B cell (primary cell): ENCODE measurements at regions not wholly inside any gene's neighbourhood (a gene's known extent, or its start where the extent isn't known, plus 50 kb on each side); places are given as distances from the start of the nearest gene placed in this dataset.

Source experiments
- EZH2 ChIP-seq: IDR thresholded peaks from 2 replicates; pipeline ENCODE4 v1.6.1; 2012; ENCODE audit warnings: borderline replicate concordance, low read depth, mild to moderate bottlenecking, moderate library complexity, low read length; ENCODE audit not compliant: insufficient read depth, poor library complexity, severe bottlenecking
- TF ChIP-seq, protein P1 (sequence below): fragments of 200-600 bp; IDR thresholded peaks from one replicate; pipeline ENCODE4 v1.8.0; 2022; ENCODE audit warnings: antibody characterized with exemption, mild to moderate bottlenecking

DNA sequence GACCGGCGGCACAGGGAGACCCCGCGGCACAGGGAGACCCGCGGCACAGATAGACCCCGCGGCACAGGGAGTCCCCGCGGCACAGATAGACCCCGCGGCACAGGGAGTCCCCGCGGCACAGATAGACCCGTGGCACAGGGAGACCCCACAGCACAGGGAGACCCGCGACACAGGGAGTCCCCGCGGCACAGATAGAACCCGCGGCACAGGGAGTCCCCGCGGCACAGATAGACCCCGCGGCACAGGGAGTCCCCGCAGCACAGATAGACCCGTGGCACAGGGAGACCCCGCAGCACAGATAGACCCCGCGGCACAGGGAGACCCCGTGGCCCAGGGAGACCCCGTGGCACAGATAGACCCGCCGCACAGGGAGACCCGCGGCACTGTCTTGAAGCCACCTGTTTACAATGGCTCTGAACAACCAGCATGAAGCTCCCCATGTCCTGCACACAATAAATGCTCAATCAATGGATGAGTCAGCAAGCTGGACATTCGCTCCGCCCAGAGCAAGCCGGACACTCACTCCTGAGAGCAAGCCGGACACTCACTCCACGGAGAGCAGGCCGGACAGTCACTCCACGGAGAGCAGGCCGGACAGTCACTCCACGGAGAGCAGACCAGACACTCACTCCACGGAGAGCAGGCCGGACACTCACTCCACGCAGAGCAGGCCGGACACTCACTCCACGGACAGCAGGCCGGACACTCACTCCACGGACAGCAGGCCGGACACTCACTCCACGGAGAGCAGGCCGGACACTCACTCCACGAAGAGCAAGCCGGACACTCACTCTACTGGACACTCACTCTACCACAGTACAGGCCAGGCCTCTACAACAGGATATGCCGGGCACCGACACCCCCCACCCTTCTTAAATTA, 121.9 kb downstream of the RFLNA start:
- TF ChIP-seq, protein P1, sequence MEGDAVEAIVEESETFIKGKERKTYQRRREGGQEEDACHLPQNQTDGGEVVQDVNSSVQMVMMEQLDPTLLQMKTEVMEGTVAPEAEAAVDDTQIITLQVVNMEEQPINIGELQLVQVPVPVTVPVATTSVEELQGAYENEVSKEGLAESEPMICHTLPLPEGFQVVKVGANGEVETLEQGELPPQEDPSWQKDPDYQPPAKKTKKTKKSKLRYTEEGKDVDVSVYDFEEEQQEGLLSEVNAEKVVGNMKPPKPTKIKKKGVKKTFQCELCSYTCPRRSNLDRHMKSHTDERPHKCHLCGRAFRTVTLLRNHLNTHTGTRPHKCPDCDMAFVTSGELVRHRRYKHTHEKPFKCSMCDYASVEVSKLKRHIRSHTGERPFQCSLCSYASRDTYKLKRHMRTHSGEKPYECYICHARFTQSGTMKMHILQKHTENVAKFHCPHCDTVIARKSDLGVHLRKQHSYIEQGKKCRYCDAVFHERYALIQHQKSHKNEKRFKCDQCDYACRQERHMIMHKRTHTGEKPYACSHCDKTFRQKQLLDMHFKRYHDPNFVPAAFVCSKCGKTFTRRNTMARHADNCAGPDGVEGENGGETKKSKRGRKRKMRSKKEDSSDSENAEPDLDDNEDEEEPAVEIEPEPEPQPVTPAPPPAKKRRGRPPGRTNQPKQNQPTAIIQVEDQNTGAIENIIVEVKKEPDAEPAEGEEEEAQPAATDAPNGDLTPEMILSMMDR, result no peak
- TF ChIP-seq EZH2, result no peak
